ENCODE measurements at regions not wholly inside any gene's neighbourhood (a gene's known extent, or its start where the extent isn't known, plus 50 kb on each side); places are given as distances from the start of the nearest gene placed in this dataset.

- Histone ChIP-seq H3K4me1 (no peaks in the 10 kb centered on the region), H3K4me3 (no peak overlapping the region), H3K27ac (no peak overlapping the region), H3K27me3 (ENCODE audit: low read depth) (no peaks in the 10 kb centered on the region), H3K9me3 (peaks cover 5% of the 10 kb centered on the region), H3K36me3 (no peaks in the 10 kb centered on the region)
- TF ChIP-seq CTCF (IDR thresholded peaks at IDR 0.05): no peak
- intact Hi-C loops (cut with DNase I): no loop called here
- DNase-seq: no peak
- no peak for ATAC-seq
These were observed 857.0 kb upstream of the LCORL start for GRCh38 chr4:18878561-18878960.

GRCh38 chr4:18869166-18869565 is 847.6 kb upstream of the LCORL start:
- intact Hi-C loops (cut with DNase I): no loop called here
- H3K27ac ChIP-seq: no peak overlapping the region
- H3K4me1 ChIP-seq: no peaks in the 10 kb centered on the region
- H3K36me3 ChIP-seq: no peaks in the 10 kb centered on the region
- no peak for TF ChIP-seq CTCF (IDR thresholded peaks at IDR 0.05)
- H3K9me3 ChIP-seq: peaks cover 8% of the 10 kb centered on the region
- H3K4me3 ChIP-seq: no peak overlapping the region
- ATAC-seq: no peak
- no peak for DNase-seq
- H3K27me3 ChIP-seq (ENCODE audit: low read depth): no peaks in the 10 kb centered on the region

GRCh38 chr4:18860836-18861530 is 839.4 kb upstream of the LCORL start:
- ATAC-seq (no peak), DNase-seq (no peak)
- Histone ChIP-seq H3K4me3 (no peak overlapping the region), H3K9me3 (no peaks in the 10 kb centered on the region), H3K27ac (no peak overlapping the region), H3K4me1 (no peaks in the 10 kb centered on the region), H3K36me3 (no peaks in the 10 kb centered on the region), H3K27me3 (ENCODE audit: low read depth) (no peaks in the 10 kb centered on the region)
- intact Hi-C loops (cut with DNase I): no loop called here
- TF ChIP-seq CTCF (IDR thresholded peaks at IDR 0.05): no peak

GRCh38 chr4:18859468-18859867 is 837.9 kb upstream of the LCORL start:
- no peak overlapping the region for H3K27ac ChIP-seq
- DNase-seq (no peak), ATAC-seq (no peak)
- H3K4me3 ChIP-seq: no peak overlapping the region
- no peaks in the 10 kb centered on the region for H3K27me3 ChIP-seq (ENCODE audit: low read depth)
- no peak for TF ChIP-seq CTCF (IDR thresholded peaks at IDR 0.05)
- no peaks in the 10 kb centered on the region for H3K9me3 ChIP-seq
- intact Hi-C loops (cut with DNase I): no loop called here
- no peaks in the 10 kb centered on the region for H3K4me1 ChIP-seq
- H3K36me3 ChIP-seq: no peaks in the 10 kb centered on the region

- no peak for TF ChIP-seq CTCF (IDR thresholded peaks at IDR 0.05)
- Histone ChIP-seq H3K4me1 (no peaks in the 10 kb centered on the region), H3K4me3 (no peak overlapping the region), H3K27me3 (ENCODE audit: low read depth) (no peaks in the 10 kb centered on the region), H3K9me3 (no peaks in the 10 kb centered on the region), H3K27ac (no peak overlapping the region), H3K36me3 (no peaks in the 10 kb centered on the region)
- intact Hi-C loops (cut with DNase I): no loop called here
- ATAC-seq (peak in 1 of 2 donors; percentile 16), DNase-seq (no peak)
These were observed 836.8 kb upstream of the LCORL start for GRCh38 chr4:18858229-18858922.

All from lower lobe of right lung (tissue), 2 donors.